AG08395 (cell line): ENCODE measurements at regions not wholly inside any gene's neighbourhood (a gene's known extent, or its start where the extent isn't known, plus 50 kb on each side); places are given as distances from the start of the nearest gene placed in this dataset.
"Not testable (repeated sequence)": the region's sequence is repeated elsewhere in the genome, so short reads cannot be mapped to it uniquely, and the experiment has no call there.

Experiments used
- DNase-seq: peaks from one replicate; pipeline ENCODE4 v3.0.0; 2012; ENCODE audit warnings: mixed read lengths, low spot score

DNA sequence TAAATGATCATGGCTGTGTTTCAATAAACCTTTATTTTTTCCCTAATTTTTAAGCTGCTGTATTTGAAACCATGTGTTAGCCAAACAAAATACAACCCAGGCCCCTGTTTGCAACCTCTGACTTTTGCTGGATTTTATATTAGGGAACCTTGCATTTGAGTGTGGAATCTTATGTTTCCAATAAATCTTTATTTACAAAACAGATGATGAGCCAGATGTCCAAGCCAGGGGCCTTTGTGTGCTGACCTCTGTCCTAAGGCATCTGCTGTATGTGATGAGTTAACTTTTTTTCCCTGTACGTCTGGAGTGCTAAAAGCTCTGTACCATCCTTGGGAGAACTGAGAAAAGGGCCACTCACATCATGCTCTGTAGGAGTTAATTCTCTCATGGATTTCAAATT, 162.9 kb downstream of the TRIB2 start:
- no peak for DNase-seq

DNA sequence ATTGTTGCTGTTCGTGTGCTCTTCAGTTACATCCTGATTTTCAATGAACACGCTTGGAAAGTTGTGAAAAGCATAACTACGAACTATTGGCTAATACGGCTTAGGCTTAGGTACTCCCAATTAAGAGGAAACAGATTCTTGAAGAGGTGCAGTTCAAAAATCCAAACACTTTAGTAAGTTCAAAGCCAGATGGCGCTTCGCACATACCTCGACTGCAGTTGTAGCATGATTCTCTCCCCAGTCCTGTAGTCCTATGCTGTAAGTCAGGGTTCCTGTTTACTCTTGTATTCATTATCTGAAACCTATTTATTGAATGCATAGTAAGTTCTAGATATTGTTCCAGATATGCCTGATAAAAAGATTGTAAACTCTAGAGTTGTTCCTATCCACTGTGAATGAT, 165.2 kb downstream of the TRIB2 start:
- DNase-seq = no peak

GRCh38 chr2:12882393-12882792, 165.7 kb downstream of the TRIB2 start:
- DNase-seq = no peak

DNA sequence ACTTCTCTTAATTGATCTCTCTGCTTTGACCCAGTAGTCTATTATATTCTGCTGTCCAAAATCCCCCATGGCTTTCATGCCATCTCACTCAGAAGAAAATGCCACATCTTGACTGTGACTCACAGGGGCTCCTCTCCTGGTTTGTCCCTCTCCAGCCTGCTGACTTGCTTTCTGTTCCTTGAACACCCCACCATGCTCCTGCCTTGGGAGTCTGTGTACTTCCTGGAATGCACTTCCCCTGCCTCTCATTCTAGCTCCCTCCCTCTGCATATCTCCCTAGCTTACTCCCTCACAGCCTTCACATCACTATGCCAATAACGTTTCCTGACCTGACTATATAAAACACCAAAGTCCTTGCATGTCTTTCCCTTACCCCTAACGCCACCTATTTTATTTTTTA, 167.2 kb downstream of the TRIB2 start:
- peak; percentile 21 for DNase-seq

DNA sequence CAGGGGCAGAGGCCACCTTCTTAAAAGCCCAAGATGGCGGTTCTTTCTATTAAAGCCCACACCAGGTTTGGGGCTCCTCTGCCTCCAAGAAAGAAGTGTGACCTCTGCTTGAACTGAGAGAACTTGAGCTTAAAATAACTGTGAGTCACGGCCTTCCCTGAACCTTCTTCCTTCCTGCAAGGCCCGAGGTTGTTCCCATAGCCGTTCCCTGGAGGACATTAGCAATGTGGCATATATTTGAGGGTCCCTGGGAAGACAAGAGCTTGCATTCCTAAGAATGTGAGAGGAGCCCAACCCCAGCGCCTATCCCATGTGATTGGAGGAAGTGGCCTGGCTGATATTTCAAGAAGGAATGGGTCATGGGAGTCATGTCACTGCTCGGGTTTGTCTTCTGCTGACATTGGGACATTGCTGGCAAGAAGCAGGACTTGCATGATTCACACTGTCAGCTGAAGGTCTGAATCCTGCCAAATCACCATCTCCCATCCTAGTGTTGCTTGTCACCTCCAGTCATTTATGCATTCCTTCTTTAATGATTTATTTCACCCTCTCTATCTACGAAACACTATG, 168.1 kb downstream of the TRIB2 start:
- peak; percentile 83 for DNase-seq

GRCh38 chr2:12890066-12890465, 173.3 kb downstream of the TRIB2 start:
- DNase-seq = no peak

DNA sequence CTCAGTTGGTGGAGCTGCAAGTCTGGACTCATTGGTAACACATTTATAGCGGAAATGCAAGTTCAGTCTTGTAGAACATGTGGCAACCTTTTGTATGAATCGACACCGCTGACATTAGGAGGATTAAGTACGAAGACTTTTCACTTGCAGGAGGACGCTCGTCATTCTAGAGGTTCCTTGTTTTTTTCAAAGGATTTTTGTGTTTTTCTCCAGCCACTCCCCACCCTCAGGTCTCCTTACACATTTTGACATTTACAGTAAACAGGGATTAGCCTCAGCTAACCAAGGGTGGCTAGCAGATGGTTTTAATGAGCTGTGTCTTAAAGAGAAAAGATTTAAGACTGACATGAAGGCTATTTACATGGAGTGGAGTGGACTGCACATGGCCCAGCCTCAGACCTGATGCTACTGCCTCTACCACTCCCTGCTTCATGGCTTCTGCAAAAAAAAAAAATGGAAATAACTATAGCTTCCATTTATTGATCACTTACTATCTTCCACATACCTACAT, 173.8 kb downstream of the TRIB2 start:
- DNase-seq = no peak

- DNase-seq = no peak
Measured at GRCh38 chr2:12895017-12895416, 178.3 kb downstream of the TRIB2 start.

- DNase-seq = no peak
Measured at GRCh38 chr2:12896318-12896982, 179.7 kb downstream of the TRIB2 start.

DNA sequence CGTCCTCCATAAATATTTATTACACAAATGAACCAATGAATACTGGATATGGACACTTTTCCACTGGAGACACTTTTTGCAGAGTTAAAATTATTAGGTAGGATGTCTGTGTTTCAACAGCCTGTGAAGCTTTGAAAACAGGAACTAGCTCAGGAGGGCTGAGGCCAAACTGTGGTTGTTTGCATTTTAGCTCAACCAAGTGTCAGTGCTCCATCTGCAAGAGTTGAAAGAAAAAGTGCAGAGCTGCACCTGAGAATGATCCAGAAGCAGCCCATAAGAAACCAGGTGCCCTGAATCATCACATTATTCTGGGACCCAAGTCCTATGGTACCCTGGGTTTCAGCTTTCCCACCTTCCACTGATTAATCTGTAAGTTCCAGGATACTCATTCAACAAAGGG, 180.4 kb downstream of the TRIB2 start:
- DNase-seq = no peak

DNA sequence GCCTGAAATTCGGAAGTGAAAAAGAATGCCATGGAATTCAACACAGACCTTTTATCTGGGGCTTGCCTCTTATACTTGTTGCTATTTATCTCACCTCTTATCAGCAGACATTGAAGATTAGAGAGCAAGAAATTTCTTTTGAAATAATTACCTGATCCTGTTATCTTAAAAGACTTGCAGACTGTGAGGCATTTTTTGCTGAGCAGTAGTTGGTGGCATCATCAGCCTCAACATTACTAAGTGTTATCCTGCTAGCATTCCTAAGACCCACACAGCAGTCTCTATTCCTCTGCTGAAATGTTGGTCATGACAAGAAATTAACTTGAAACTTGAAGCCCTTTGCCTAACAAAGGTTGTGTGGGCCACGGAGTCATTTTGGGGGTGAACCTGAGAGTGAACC, 186.5 kb downstream of the TRIB2 start:
- DNase-seq = peak; percentile 20

GRCh38 chr2:12910431-12910830, 193.7 kb downstream of the TRIB2 start:
- no peak for DNase-seq

DNA sequence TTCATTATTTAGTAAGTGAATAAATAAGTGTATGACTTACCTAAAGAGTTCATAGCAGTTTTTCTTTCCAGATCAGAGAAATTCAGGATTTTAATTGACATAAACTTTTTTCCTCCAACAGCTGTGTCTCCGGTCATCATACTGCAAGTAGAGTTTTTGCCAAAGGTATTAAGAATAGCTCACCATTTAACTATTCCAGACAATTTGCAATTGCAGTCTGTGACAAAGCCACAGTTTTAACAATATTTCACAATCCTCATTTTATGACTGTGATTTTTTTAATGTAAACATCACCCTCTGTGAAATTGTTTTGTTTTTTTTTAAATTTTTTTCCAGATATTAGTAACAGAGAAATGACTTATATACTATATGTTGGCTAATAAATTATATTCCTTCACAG, 199.1 kb downstream of the TRIB2 start:
- peak; percentile 27 for DNase-seq

DNA sequence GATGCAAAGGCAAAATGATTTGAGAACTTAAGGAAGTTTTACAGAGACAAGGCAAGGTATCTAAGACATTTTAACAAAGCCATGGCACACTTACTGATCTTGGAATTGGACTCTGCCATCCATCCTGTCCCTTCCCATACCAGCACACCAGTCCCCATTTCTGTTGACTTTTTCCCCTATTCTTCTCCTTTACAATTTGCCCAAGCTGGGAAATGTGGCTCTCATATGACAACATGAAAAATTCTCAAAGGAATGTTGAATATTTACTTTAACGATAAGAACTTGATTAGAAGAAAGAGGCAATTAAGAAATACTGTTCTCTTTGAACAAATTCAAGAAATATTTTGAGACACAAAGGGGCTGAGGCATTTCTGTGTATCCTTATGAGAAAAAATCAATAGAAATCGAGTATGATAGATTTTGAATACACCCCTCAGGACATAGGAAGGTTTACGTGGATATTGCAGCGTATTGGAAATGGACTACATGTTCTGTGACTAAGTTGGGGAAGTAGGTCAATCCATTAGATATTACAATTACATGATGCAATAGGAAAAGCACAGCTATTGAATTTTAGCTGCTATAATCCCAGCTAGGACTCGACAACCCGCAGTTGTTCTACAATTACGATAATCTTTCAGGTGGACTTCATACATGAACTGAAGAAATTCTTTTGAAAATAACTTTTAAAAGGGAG, 201.6 kb downstream of the TRIB2 start:
- peak; percentile 21 for DNase-seq

DNA sequence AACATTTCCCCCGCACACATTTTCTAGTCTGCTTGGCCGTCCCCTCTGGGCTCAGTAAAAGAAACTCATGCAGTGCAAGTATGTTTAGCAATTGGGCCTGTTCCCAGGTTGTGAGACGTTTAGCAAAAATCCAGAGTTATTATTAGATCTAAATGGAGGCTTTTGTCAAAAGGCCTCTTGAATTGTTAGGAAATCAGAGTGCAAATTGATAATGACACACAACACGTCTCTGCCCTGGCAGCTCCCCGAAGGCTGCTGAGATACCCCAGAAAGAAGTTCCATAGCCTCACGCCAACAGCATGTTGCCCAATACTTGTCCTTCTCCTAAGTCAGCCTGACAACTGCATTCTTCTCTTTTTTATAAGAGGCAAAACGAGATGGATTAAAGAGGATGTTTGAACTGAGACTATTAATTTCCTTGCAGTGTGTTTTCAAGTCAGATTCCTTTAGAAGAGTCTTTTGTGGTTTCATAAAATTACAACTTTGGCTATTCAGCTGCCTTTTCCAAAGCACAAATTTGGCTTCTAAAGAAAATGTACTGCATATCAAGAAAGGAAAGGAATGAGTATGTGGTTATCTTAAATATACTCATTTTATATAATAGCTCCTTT, 202.2 kb downstream of the TRIB2 start:
- peak; percentile 77 for DNase-seq

DNA sequence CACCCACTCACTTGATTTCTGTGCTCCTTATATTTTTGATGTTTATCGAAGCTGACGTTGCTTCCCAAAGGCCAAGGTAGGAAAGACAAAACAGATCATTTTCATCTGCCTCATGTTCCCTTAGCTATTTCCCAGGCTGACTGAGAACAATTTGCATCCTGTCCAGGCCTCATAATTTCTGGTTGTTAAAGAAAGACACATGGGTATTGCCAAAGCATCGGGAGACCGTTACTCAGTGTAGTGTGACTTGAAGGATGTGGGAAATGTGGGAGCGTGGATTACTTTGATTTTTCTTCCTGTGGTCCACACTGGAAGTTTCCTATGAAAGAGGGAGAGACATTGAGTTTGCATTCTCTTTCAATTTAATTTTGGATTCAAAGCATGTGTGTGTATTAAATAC, 204.6 kb downstream of the TRIB2 start:
- peak; percentile 35 for DNase-seq

- peak; percentile 61 for DNase-seq
Measured at GRCh38 chr2:12923907-12924610, 207.3 kb downstream of the TRIB2 start.

- not testable (repeated sequence) for DNase-seq
Measured at GRCh38 chr2:12926641-12927040, 209.9 kb downstream of the TRIB2 start.

DNA sequence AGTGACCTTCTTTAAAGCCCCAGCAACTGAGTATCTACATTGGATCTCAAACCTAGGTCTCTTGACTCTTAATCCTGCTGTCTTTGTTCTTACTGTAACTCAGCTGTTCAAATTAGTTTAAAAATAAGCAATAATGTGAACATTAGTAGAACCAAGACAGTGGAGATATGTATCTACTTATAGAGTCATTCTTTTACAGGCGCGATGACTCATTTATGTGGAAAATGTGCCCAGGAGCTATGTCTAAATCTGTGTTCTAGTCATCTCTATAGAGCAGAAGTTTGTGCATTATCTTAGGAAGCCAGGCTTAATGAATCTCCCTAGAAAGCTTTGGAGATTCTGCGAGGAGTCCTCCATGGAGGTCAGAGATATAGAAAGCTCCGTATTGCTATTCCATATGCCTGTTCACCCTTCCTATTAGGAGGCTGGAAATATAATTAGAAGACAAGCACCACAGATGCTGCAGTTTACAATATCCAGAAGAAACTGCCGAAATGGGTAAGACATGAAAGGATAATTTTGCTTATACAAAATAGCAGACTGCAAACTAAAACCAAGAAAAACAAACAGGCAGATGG, 211.6 kb downstream of the TRIB2 start:
- DNase-seq = peak; percentile 50

GRCh38 chr2:12928775-12929401, 212.2 kb downstream of the TRIB2 start:
- no peak for DNase-seq

DNA sequence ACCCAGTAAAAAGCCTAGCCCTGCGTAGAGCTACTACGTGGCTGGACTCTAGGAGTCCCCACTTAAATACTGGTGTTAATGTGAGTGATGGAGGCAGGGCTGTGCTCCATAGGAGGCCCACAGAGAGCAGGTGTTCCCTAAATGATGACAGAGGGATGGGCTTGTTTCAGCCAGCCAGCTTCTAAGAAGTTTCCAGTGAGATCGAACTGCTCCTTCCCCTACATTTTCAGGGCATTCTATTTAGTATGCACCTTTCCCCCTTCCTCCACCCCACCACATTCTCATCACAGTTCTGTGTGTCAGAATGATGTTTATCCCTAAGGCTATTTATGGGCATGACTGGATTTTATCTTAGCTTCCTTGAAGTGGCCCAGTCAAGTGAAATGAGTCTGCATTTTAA, 213.0 kb downstream of the TRIB2 start:
- DNase-seq = no peak
